ENCODE measurements at regions not wholly inside any gene's neighbourhood (a gene's known extent, or its start where the extent isn't known, plus 50 kb on each side); places are given as distances from the start of the nearest gene placed in this dataset.

DNA sequence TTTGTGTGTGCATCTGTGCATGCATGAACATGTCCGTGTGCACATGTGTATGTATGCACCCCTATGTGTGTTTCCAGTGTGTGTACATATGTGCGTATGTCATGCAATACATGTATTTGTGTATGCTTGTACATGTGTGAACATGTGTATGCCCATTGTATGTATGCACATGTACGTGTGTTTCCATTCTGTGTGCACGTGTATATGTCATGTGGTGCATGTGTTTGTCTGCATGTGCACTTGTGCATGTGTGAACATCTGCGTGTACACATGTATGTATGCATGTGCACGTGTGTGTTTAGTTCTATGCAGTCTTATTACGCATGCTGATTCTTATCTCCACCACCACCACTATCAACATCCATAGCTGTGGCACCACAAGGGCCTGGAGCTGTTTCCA is 403.5 kb upstream of the IRX4 start:
- Histone ChIP-seq H3K9me2 (replicated peaks; ENCODE audit: insufficient read depth, low read length) (no peaks in the 10 kb centered on the region), H3K36me3 (ENCODE audit: low read length) (no peaks in the 10 kb centered on the region), H3F3A (ENCODE audit: insufficient read depth) (no peaks in the 10 kb centered on the region), H4K20me1 (ENCODE audit: low read depth, low read length) (no peaks in the 10 kb centered on the region), H3K4me3 (ENCODE audit: insufficient read depth, low read length, poor library complexity, severe bottlenecking) (no peak overlapping the region), H3K27ac (ENCODE audit: low read depth, low read length) (no peak overlapping the region), H3K9ac (ENCODE audit: low read length) (no peak overlapping the region), H3K4me2 (ENCODE audit: low read depth, low read length, poor library complexity, severe bottlenecking) (no peak overlapping the region), H3K27me3 (ENCODE audit: low read length) (no peaks in the 10 kb centered on the region), H2AFZ (ENCODE audit: low read depth, low read length, severe bottlenecking) (no peak overlapping the region), H3K79me2 (ENCODE audit: insufficient read depth, low read length) (no peaks in the 10 kb centered on the region), H3K9me3 (ENCODE audit: insufficient read depth, low read length) (no peaks in the 10 kb centered on the region)
- TF ChIP-seq, protein P1, sequence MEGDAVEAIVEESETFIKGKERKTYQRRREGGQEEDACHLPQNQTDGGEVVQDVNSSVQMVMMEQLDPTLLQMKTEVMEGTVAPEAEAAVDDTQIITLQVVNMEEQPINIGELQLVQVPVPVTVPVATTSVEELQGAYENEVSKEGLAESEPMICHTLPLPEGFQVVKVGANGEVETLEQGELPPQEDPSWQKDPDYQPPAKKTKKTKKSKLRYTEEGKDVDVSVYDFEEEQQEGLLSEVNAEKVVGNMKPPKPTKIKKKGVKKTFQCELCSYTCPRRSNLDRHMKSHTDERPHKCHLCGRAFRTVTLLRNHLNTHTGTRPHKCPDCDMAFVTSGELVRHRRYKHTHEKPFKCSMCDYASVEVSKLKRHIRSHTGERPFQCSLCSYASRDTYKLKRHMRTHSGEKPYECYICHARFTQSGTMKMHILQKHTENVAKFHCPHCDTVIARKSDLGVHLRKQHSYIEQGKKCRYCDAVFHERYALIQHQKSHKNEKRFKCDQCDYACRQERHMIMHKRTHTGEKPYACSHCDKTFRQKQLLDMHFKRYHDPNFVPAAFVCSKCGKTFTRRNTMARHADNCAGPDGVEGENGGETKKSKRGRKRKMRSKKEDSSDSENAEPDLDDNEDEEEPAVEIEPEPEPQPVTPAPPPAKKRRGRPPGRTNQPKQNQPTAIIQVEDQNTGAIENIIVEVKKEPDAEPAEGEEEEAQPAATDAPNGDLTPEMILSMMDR (IDR thresholded peaks at IDR 0.05; ENCODE audit: insufficient read depth, low read length, poor library complexity, severe bottlenecking) = no peak

DNA sequence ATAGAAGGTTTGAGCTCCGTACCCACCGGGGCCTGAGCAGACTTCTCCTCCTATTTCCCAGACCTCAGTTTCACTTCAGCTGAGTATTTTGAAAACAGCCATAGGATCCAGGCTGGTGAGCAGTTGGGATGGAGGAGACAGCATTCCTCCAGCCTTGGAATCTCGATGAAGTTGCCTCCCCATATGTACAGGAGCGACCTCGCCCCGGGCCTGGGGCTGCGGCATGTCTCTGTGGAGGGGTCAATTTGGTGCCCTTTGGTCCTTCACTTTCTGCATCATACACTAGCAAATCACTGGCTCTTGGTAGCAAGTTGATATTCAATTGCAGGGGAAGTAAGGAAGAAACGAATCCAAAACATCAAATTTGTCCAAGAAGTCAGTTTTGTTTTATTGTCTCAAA is 402.0 kb upstream of the IRX4 start:
- no peak overlapping the region for H3K9ac ChIP-seq (ENCODE audit: low read length)
- H3K9me3 ChIP-seq (ENCODE audit: insufficient read depth, low read length) = no peaks in the 10 kb centered on the region
- no peaks in the 10 kb centered on the region for H3K27me3 ChIP-seq (ENCODE audit: low read length)
- no peaks in the 10 kb centered on the region for H3K79me2 ChIP-seq (ENCODE audit: insufficient read depth, low read length)
- H3K4me3 ChIP-seq (ENCODE audit: insufficient read depth, low read length, poor library complexity, severe bottlenecking) = no peak overlapping the region
- no peak for TF ChIP-seq EZH2phosphoT487 (conservative IDR thresholded peaks at IDR 0.05; ENCODE audit: low read length)
- TF ChIP-seq, protein P1 (IDR thresholded peaks at IDR 0.05; ENCODE audit: insufficient read depth, low read length, poor library complexity, severe bottlenecking) = no peak
- H3F3A ChIP-seq (ENCODE audit: insufficient read depth) = no peaks in the 10 kb centered on the region
- H3K36me3 ChIP-seq (ENCODE audit: low read length) = no peaks in the 10 kb centered on the region
- no peaks in the 10 kb centered on the region for H4K20me1 ChIP-seq (ENCODE audit: low read depth, low read length)
- H2AFZ ChIP-seq (ENCODE audit: low read depth, low read length, severe bottlenecking) = no peak overlapping the region
- H3K27ac ChIP-seq (ENCODE audit: low read depth, low read length) = no peak overlapping the region
- no peaks in the 10 kb centered on the region for H3K9me2 ChIP-seq (replicated peaks; ENCODE audit: insufficient read depth, low read length)
- no peak overlapping the region for H3K4me2 ChIP-seq (ENCODE audit: low read depth, low read length, poor library complexity, severe bottlenecking)

DNA sequence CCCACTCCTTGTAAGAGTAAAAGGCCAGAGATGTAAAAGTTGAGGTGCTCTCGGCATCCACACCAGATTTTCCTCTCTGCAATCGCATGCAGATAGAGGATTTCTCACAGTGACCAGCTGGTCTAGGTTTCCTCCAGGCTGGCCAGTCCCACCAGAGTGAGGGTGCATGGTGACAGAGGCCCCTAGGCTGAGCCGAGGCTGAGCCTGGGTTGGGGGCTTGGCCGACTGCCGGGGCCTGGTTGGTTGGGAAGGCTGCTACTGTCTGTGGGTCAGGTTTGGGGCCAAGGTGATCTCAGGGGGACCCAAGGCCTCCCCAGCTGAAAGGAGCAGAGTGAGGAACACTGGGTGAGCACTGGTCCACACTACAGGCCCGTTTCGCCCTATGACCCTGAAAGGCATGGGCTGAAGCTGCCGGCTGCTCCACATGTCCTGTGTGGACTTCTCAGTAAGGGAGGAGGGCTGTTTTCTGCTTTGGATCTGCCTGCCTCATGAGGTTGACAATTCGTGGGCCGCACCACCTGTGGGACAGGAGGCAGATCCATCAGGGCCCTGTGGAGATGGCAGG is 400.8 kb upstream of the IRX4 start:
- H3K9ac ChIP-seq (ENCODE audit: low read length) = no peak overlapping the region
- H4K20me1 ChIP-seq (ENCODE audit: low read depth, low read length) = no peaks in the 10 kb centered on the region
- H3K27ac ChIP-seq (ENCODE audit: low read depth, low read length) = no peak overlapping the region
- H3K36me3 ChIP-seq (ENCODE audit: low read length) = no peaks in the 10 kb centered on the region
- no peaks in the 10 kb centered on the region for H3K79me2 ChIP-seq (ENCODE audit: insufficient read depth, low read length)
- no peak overlapping the region for H2AFZ ChIP-seq (ENCODE audit: low read depth, low read length, severe bottlenecking)
- H3K4me3 ChIP-seq (ENCODE audit: insufficient read depth, low read length, poor library complexity, severe bottlenecking) = no peak overlapping the region
- no peaks in the 10 kb centered on the region for H3K9me2 ChIP-seq (replicated peaks; ENCODE audit: insufficient read depth, low read length)
- H3K4me2 ChIP-seq (ENCODE audit: low read depth, low read length, poor library complexity, severe bottlenecking) = no peak overlapping the region
- no peaks in the 10 kb centered on the region for H3K9me3 ChIP-seq (ENCODE audit: insufficient read depth, low read length)
- TF ChIP-seq EZH2phosphoT487 (conservative IDR thresholded peaks at IDR 0.05; ENCODE audit: low read length) = no peak
- TF ChIP-seq, protein P1 (IDR thresholded peaks at IDR 0.05; ENCODE audit: insufficient read depth, low read length, poor library complexity, severe bottlenecking) = no peak
- H3K27me3 ChIP-seq (ENCODE audit: low read length) = no peaks in the 10 kb centered on the region
- no peaks in the 10 kb centered on the region for H3F3A ChIP-seq (ENCODE audit: insufficient read depth)
